ENCODE measurements at regions not wholly inside any gene's neighbourhood (a gene's known extent, or its start where the extent isn't known, plus 50 kb on each side); places are given as distances from the start of the nearest gene placed in this dataset.
"Not testable (repeated sequence)": the region's sequence is repeated elsewhere in the genome, so short reads cannot be mapped to it uniquely, and the experiment has no call there.

DNA sequence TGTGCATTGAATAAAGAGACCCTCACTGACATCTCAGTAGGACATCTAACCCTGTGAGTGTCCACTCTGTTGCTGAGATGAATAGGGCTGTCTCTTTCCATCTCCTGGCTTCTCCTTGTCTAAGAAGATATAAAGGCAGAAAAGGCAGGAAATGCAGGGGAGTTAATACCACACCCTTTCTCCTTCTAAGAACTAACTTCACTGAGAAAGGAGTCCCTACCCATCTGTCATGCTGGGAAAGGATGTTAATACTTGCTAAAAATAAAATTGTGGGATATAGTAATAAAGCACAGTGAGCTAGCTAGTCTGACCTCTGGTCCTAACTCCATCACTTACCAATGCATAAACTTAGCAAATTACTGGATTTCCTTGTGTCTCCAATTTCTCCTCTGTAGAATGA, 213.9 kb upstream of the FIGN start:
- DNase-seq (ENCODE audit: low read depth) = no peak
- H3K4me3 ChIP-seq (ENCODE audit: low read depth, low read length) = no peak overlapping the region
- TF ChIP-seq, protein P1, sequence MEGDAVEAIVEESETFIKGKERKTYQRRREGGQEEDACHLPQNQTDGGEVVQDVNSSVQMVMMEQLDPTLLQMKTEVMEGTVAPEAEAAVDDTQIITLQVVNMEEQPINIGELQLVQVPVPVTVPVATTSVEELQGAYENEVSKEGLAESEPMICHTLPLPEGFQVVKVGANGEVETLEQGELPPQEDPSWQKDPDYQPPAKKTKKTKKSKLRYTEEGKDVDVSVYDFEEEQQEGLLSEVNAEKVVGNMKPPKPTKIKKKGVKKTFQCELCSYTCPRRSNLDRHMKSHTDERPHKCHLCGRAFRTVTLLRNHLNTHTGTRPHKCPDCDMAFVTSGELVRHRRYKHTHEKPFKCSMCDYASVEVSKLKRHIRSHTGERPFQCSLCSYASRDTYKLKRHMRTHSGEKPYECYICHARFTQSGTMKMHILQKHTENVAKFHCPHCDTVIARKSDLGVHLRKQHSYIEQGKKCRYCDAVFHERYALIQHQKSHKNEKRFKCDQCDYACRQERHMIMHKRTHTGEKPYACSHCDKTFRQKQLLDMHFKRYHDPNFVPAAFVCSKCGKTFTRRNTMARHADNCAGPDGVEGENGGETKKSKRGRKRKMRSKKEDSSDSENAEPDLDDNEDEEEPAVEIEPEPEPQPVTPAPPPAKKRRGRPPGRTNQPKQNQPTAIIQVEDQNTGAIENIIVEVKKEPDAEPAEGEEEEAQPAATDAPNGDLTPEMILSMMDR (conservative IDR thresholded peaks at IDR 0.05; ENCODE audit: low read depth, low read length) = no peak

DNA sequence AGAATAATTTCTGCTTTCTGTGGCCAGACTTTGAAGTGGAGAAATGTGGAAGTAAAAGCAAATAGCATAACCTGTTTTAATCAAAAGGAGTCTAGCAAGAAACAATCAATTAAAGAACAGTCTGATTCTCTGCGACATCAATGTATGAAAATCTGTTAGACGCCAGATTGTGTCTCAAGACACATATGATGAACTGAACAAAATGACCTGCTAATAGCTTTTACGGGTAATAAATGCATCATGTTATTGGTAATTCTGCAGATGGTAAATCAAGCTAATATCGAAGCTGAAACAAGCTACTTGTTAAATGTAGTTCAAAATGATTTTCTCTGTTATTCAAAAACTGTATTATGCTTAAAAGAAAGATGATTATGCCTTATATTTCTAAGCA, 208.5 kb upstream of the FIGN start:
- H3K4me3 ChIP-seq (ENCODE audit: low read depth, low read length) = no peak overlapping the region
- TF ChIP-seq, protein P1 (conservative IDR thresholded peaks at IDR 0.05; ENCODE audit: low read depth, low read length) = no peak
- no peak for DNase-seq (ENCODE audit: low read depth)

DNA sequence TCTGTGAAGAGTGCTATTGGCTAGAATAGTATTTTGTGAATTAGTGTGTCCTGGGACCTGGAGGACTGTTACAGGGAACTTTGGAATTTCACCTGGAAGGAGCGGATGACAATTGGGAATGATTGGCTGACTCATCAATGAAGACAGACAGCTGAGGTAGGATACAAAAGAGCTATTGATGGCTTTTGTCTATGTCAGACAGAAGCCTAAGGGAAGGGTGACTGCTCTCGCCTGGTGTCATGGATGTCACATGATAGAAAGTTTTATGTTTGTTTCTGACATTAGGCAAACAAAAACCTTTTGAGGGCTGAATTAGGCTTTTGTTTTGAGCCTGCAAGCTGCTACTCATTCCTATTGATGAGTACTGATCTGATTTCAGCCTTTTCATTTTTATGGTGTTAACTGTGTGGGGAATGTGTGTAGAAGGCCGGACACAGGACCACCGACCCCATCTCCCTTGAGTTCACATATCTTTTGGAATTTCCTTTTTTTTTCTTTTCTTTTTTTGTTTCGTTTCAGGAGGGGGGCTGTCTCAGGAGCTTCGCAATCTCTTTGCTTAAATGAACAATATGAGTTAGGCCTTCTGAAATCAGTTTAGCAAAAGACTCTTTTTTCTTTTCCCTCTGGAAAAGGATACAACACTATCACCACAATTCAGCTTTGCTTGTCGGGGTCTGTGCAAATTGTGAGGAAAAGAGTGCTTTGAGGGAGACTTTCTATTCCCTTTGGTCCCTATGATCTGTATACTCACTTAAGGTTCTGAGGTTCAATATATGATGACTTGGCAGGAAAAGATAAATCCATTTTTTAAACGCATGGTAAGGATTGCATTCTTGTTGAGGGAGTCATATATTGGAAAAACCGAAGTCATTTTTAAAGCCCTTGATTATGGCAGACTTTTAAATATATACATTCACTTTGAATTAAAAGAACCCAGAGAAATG, 207.9 kb upstream of the FIGN start:
- no peak for DNase-seq (ENCODE audit: low read depth)
- no peak overlapping the region for H3K4me3 ChIP-seq (ENCODE audit: low read depth, low read length)
- TF ChIP-seq, protein P1 (conservative IDR thresholded peaks at IDR 0.05; ENCODE audit: low read depth, low read length) = no peak

DNA sequence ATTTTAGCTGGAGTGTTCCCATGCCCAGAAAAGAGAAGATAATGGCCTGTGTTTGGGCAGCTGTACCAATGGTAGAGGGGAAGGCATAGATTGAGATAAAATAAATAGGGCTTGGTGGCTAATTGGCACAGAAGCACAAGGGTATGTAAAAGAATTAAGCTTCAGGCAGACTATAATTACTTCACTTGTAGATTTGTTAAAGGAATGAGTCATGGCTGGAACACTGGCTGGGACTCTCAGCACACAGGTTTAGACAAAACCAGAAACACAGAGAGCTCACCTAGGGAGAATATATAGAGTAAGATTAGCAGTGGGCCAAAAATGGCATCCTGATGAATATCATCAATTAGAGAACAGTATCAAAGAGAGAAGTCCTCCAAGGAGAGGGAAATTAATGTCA, 198.3 kb upstream of the FIGN start:
- no peak overlapping the region for H3K4me3 ChIP-seq (ENCODE audit: low read depth, low read length)
- DNase-seq (ENCODE audit: low read depth) = peak; percentile 12
- TF ChIP-seq, protein P1 (conservative IDR thresholded peaks at IDR 0.05; ENCODE audit: low read depth, low read length) = no peak

DNA sequence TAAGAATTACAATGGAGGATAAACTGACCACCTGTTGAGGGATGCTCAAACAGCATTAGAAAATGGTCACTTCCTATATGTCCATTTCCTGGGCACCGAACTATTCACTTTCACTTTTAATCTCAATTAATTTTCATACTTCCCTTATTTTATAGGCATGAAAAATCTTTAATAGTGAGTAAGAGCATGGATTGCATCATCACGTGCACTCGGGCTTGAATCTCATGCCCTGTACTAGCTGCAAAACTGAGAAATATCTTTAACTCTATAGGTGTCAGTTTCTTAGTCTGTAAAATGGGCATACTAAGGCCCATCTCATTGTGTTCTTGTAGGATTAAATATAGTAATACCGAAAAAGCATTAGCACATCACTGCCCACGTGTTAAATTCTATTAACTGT, 183.9 kb upstream of the FIGN start:
- TF ChIP-seq, protein P1 (conservative IDR thresholded peaks at IDR 0.05; ENCODE audit: low read depth, low read length) = no peak
- no peak for DNase-seq (ENCODE audit: low read depth)
- no peak overlapping the region for H3K4me3 ChIP-seq (ENCODE audit: low read depth, low read length)

DNA sequence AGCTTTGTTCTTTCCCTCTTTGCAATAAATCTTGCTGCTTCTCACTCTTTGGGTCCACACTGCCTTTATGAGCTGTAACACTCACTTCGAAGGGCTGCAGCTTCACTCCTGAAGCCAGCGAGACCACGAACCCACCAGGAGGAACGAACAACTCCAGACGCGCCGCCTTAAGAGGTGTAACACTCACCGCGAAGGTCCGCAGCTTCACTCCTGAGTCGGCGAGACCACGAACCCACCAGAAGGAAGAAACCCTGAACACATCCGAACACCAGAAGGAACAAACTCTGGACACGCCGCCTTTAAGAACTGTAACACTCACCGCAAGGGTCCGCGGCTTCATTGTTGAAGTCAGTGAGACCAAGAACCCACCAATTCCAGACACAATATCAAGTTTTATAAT, 178.7 kb upstream of the FIGN start:
- DNase-seq (ENCODE audit: low read depth) = not testable (repeated sequence)

DNA sequence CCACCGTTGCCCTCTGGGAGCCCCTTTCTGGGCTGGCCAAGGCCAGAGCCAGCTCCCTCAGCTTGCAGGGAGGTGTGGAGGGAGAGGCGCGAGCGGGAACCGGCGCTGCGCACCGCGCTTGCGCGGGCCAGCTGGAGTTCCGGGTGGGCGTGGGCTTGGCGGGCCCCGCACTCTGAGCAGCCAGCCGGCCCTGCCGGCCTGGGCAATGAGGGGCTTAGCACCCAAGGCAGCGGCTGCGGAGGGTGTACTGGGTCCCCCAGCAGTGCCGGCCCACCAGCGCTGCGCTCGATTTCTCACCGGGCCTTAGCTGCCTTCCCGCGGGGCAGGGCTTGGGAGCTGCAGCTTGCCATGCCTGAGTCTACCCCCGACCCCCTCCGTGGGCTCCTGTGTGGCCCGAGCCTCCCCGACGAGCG, 177.7 kb upstream of the FIGN start:
- H3K4me3 ChIP-seq (ENCODE audit: low read depth, low read length); DNase-seq (ENCODE audit: low read depth): not testable (repeated sequence)

More for the DNA sequence above, 178.7 kb upstream of the FIGN start:
- not testable (repeated sequence) for H3K4me3 ChIP-seq (ENCODE audit: low read depth, low read length)

DNA sequence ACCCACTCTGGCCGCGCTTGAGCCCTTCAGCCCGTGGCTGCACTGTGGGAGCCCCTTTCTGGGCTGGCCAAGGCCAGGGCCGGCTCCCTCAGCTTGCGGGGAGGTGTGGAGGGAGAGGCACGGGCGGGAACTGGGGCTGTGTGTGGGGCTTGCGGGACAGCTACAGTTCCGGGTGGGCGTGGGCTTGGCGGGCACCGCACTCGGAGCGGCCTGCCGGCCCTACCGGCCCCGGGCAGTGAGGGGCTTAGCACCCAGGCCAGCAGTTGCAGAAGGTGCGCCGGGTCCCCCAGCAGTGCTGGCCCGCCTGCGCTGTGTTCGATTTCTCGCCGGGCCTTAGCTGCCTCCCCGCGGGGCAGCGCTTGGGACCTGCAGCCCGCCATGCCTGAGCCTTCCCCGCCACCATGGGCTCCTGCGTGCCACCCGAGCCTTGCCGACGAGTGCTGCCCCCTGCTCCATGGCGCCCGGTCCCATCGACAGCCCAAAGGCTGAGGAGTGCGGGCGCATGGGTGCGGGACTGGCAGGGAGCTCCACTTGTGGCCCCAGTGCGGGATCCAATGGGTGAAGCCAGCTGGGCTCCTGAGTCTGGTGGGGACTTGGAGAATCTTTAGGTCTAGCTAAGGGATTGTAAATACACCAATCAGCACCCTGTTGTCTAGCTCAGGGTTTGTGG, 173.7 kb upstream of the FIGN start:
- no peak for DNase-seq (ENCODE audit: low read depth)
- TF ChIP-seq, protein P1 (conservative IDR thresholded peaks at IDR 0.05; ENCODE audit: low read depth, low read length) = no peak
- no peak overlapping the region for H3K4me3 ChIP-seq (ENCODE audit: low read depth, low read length)

Measured in epithelial cell of proximal tubule (primary cell).